HCT116 (cell line): ENCODE measurements at regions not wholly inside any gene's neighbourhood (a gene's known extent, or its start where the extent isn't known, plus 50 kb on each side); places are given as distances from the start of the nearest gene placed in this dataset.

Experiments used
- ATF3 ChIP-seq: IDR thresholded peaks from 2 replicates; pipeline ENCODE4 v1.6.1; 2012
- CTCF ChIP-seq, 3 experiments: fragments of 200-600 bp in 1 of 3; sonication (generic) in 1 of 3; IDR thresholded peaks in 2 of 3; conservative IDR thresholded peaks in 1 of 3; 2 replicates each; pipeline ENCODE4 v1.5.1; 2012 to 2017; ENCODE audit warnings: low read depth in 2 of 3, low read length in 2 of 3, antibody characterized with exemption in 1 of 3, borderline replicate concordance in 1 of 3, control low read depth in 1 of 3, mild to moderate bottlenecking in 1 of 3, mixed read lengths in 1 of 3, mixed run types in 1 of 3, moderate library complexity in 1 of 3; ENCODE audit not compliant: insufficient read depth in 1 of 3
- EZH2 ChIP-seq: fragments of 200-600 bp; sonication (generic); IDR thresholded peaks from 2 replicates; pipeline ENCODE4 v1.6.1; 2017; ENCODE audit warnings: antibody characterized with exemption, mixed run types
- EZH2phosphoT487 ChIP-seq: fragments of 200-600 bp; IDR thresholded peaks from 2 replicates; pipeline ENCODE4 v1.6.1; 2018; ENCODE audit warnings: antibody characterized with exemption, borderline replicate concordance
- FOSL1 ChIP-seq: IDR thresholded peaks from 2 replicates; pipeline ENCODE4 v1.6.1; 2012; ENCODE audit warnings: low read depth
- POLR2A ChIP-seq: IDR thresholded peaks from 2 replicates; pipeline ENCODE4 v1.7.0; 2011; ENCODE audit warnings: borderline replicate concordance; ENCODE audit not compliant: insufficient read depth, insufficient read length; ENCODE audit errors: extremely low read depth
- POLR2AphosphoS5 ChIP-seq: IDR thresholded peaks from 2 replicates; pipeline ENCODE4 v1.6.1; 2011; ENCODE audit warnings: mild to moderate bottlenecking, low read depth, low read length, moderate library complexity
- RAD21 ChIP-seq: IDR thresholded peaks from 2 replicates; pipeline ENCODE4 v1.6.1; 2012; ENCODE audit warnings: low read depth, mild to moderate bottlenecking
- REST ChIP-seq: IDR thresholded peaks from 2 replicates; pipeline ENCODE4 v1.6.1; 2012; ENCODE audit warnings: low read depth
- SP1 ChIP-seq: IDR thresholded peaks from 2 replicates; pipeline ENCODE4 v1.6.1; 2012; ENCODE audit warnings: low read depth
- TCF7L2 ChIP-seq: IDR thresholded peaks from 2 replicates; pipeline ENCODE4 v1.7.0; 2011; ENCODE audit warnings: borderline replicate concordance, inconsistent platforms; ENCODE audit not compliant: insufficient read depth, insufficient read length; ENCODE audit errors: extremely low read depth

GRCh38 chr16:75804368-75804767, 78.1 kb upstream of the CPHXL start:
- TF ChIP-seq TCF7L2 = no peak
- no peak for TF ChIP-seq CTCF (IDR thresholded peaks at IDR 0.05 in 2 of 3, conservative IDR thresholded peaks at IDR 0.05 in 1 of 3; ENCODE audit: borderline replicate concordance in 1 of 3, insufficient read depth in 1 of 3, low read depth in 2 of 3, low read length in 2 of 3)
- TF ChIP-seq ATF3 = no peak
- no peak for TF ChIP-seq POLR2A
- no peak for TF ChIP-seq REST
- no peak for TF ChIP-seq SP1
- TF ChIP-seq POLR2AphosphoS5 = no peak
- TF ChIP-seq EZH2 = no peak
- TF ChIP-seq FOSL1 = no peak
- no peak for TF ChIP-seq RAD21
- no peak for TF ChIP-seq EZH2phosphoT487
